ENCODE measurements at regions not wholly inside any gene's neighbourhood (a gene's known extent, or its start where the extent isn't known, plus 50 kb on each side); places are given as distances from the start of the nearest gene placed in this dataset.

DNA sequence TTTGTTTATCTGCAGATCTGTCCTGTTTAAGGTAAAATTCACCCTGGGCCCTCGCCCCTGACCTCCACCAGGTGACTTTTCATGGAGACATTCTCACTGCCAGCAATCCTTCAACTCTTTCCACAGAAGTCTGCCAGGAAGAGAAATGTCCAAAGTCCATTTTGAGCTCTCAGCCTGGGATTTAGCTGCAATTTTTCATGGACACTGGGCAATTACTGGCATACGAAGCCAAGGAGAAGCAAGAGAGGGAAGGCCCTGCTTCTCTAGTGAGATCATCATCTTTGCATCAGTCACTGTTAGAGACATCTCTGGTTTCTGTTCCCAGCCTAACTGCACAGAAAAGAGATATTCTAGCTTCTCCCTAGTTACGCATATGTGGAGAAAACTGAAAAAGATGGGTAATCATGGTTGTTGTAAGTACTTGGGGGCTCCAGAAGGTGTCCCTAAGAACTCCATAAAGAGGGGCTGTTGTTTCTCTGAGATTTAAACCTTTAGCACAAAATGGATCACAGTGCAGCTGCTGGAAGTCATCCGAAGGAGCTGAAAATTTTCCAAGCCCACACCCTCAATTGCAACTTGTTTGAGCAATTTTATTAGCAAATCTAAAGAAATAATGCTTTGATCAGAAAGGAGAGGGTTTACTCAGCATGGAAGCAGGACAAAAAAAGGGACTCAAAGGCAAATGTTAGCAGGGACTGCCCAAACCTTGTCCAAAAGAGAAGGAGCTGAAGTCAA is 168.9 kb downstream of the SNX10 start:
- TF ChIP-seq TCF12 (IDR thresholded peaks at IDR 0.05; ENCODE audit: low read depth), result no peak
- TF ChIP-seq, protein P1, sequence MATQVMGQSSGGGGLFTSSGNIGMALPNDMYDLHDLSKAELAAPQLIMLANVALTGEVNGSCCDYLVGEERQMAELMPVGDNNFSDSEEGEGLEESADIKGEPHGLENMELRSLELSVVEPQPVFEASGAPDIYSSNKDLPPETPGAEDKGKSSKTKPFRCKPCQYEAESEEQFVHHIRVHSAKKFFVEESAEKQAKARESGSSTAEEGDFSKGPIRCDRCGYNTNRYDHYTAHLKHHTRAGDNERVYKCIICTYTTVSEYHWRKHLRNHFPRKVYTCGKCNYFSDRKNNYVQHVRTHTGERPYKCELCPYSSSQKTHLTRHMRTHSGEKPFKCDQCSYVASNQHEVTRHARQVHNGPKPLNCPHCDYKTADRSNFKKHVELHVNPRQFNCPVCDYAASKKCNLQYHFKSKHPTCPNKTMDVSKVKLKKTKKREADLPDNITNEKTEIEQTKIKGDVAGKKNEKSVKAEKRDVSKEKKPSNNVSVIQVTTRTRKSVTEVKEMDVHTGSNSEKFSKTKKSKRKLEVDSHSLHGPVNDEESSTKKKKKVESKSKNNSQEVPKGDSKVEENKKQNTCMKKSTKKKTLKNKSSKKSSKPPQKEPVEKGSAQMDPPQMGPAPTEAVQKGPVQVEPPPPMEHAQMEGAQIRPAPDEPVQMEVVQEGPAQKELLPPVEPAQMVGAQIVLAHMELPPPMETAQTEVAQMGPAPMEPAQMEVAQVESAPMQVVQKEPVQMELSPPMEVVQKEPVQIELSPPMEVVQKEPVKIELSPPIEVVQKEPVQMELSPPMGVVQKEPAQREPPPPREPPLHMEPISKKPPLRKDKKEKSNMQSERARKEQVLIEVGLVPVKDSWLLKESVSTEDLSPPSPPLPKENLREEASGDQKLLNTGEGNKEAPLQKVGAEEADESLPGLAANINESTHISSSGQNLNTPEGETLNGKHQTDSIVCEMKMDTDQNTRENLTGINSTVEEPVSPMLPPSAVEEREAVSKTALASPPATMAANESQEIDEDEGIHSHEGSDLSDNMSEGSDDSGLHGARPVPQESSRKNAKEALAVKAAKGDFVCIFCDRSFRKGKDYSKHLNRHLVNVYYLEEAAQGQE (IDR thresholded peaks at IDR 0.05; ENCODE audit: low read depth), result no peak
- TF ChIP-seq CEBPB (IDR thresholded peaks at IDR 0.05), result no peak
- no peak for TF ChIP-seq FOXM1 (IDR thresholded peaks at IDR 0.05; ENCODE audit: borderline replicate concordance, low read depth)
- TF ChIP-seq, protein P2, sequence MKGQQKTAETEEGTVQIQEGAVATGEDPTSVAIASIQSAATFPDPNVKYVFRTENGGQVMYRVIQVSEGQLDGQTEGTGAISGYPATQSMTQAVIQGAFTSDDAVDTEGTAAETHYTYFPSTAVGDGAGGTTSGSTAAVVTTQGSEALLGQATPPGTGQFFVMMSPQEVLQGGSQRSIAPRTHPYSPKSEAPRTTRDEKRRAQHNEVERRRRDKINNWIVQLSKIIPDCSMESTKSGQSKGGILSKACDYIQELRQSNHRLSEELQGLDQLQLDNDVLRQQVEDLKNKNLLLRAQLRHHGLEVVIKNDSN (IDR thresholded peaks at IDR 0.05), result no peak
- TF ChIP-seq RAD21 (IDR thresholded peaks at IDR 0.05; ENCODE audit: low read depth), result no peak

Measured in Ishikawa (cell line).